ENCODE measurements at regions not wholly inside any gene's neighbourhood (a gene's known extent, or its start where the extent isn't known, plus 50 kb on each side); places are given as distances from the start of the nearest gene placed in this dataset.

DNA sequence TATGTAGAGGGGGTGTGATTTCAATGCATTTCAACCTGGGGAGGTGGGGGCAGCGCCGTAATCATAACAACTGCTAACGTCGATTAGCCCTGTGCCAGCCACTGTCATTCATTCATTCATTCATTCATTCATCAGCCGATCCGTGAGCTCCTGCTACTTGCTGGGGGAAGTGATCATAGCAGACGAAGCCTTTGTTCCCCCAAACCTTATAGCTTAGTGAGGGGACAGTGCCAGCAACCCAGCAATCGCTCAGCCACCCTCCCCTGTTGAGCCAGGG is 106.5 kb upstream of the GSE1 start:
- intact Hi-C loops (cut with DNase I; ENCODE audit: low total_unique reads) = no loop called here

DNA sequence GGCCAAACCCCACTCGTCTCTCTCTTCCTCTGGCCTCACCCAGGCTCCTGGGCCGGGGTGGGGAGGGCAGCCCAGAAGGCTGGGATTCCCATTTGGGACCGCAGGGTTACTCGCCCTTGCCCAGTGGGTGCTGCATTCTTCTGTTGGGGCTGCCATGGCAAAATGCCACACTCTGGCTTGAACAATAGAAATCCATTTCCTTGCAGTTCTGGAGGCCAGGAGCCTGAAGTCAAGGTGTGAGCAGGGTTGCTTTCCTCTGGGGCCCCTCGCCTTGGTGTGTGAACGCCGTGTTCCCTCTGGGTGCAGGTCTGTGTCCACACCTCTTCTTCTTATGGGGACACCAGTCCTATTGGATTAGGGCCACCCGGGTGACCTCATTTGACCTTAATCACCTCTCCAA is 105.8 kb upstream of the GSE1 start:
- H3K4me1 ChIP-seq = no peaks in the 10 kb centered on the region
- no peak overlapping the region for H3K4me3 ChIP-seq
- H3K27me3 ChIP-seq = no peaks in the 10 kb centered on the region
- no peak for DNase-seq
- no peak for TF ChIP-seq POLR2A (IDR thresholded peaks at IDR 0.05)
- TF ChIP-seq, protein P1, sequence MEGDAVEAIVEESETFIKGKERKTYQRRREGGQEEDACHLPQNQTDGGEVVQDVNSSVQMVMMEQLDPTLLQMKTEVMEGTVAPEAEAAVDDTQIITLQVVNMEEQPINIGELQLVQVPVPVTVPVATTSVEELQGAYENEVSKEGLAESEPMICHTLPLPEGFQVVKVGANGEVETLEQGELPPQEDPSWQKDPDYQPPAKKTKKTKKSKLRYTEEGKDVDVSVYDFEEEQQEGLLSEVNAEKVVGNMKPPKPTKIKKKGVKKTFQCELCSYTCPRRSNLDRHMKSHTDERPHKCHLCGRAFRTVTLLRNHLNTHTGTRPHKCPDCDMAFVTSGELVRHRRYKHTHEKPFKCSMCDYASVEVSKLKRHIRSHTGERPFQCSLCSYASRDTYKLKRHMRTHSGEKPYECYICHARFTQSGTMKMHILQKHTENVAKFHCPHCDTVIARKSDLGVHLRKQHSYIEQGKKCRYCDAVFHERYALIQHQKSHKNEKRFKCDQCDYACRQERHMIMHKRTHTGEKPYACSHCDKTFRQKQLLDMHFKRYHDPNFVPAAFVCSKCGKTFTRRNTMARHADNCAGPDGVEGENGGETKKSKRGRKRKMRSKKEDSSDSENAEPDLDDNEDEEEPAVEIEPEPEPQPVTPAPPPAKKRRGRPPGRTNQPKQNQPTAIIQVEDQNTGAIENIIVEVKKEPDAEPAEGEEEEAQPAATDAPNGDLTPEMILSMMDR (IDR thresholded peaks at IDR 0.05) = no peak
- H3K36me3 ChIP-seq = no peaks in the 10 kb centered on the region
- H3K9me3 ChIP-seq = no peaks in the 10 kb centered on the region
- intact Hi-C loops (cut with DNase I; ENCODE audit: low total_unique reads) = no loop called here
- H3K27ac ChIP-seq = no peak overlapping the region

More for the DNA sequence above, 106.5 kb upstream of the GSE1 start:
- Histone ChIP-seq H3K36me3 (no peaks in the 10 kb centered on the region), H3K4me1 (no peaks in the 10 kb centered on the region), H3K4me3 (no peak overlapping the region), H3K27ac (no peak overlapping the region), H3K27me3 (no peaks in the 10 kb centered on the region), H3K9me3 (no peaks in the 10 kb centered on the region)
- TF ChIP-seq, protein P1 (IDR thresholded peaks at IDR 0.05) = no peak
- no peak for TF ChIP-seq POLR2A (IDR thresholded peaks at IDR 0.05)
- DNase-seq = no peak

DNA sequence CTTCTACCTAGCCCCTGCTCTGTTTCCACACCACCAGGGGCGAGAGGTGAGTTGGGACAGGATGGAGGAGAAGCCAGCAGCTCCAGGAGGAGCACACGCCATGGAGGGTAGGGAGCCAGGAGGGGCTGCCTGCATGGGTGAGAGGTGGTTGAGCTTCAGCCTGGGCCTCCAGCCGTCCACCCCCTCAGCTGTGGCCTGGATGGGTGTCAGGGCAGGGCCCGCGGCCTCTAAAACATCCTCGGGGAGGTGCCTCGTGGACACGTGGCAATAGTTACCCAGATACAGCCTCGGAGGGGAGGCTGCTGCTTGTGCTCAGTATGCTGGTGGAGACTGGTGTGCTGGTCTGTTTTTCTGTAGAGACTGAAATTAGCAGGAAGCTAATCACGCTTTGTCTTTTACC is 104.7 kb upstream of the GSE1 start:
- H3K4me3 ChIP-seq = no peak overlapping the region
- intact Hi-C loops (cut with DNase I; ENCODE audit: low total_unique reads) = no loop called here
- H3K9me3 ChIP-seq = no peaks in the 10 kb centered on the region
- no peaks in the 10 kb centered on the region for H3K27me3 ChIP-seq
- DNase-seq = no peak
- H3K4me1 ChIP-seq = no peaks in the 10 kb centered on the region
- no peak for TF ChIP-seq POLR2A (IDR thresholded peaks at IDR 0.05)
- TF ChIP-seq, protein P1 (IDR thresholded peaks at IDR 0.05) = no peak
- H3K36me3 ChIP-seq = no peaks in the 10 kb centered on the region
- no peak overlapping the region for H3K27ac ChIP-seq

DNA sequence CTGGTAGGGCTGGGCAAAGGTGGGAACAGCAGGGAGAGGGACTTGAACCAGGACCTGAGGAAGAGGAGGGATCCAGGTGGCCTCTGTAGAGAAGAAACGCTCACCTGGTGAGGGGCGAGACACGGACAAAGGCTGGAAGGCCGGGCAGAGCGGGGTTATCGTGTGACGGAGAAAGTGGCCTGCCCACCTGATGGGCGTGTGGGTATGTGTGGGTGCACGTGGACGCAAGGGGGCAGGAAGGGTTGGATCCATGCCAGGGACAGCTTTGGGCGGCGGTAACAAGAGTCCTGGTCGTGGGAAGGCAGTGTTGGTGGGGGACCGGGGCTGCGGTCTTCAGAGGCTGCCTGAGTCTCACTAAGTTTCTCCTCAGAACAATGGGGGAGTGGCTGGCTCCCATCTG is 104.1 kb upstream of the GSE1 start:
- Histone ChIP-seq H3K27ac (no peak overlapping the region), H3K27me3 (no peaks in the 10 kb centered on the region), H3K9me3 (no peaks in the 10 kb centered on the region), H3K36me3 (no peaks in the 10 kb centered on the region), H3K4me3 (no peak overlapping the region), H3K4me1 (no peaks in the 10 kb centered on the region)
- no peak for DNase-seq
- TF ChIP-seq, protein P1 (IDR thresholded peaks at IDR 0.05) = no peak
- no peak for TF ChIP-seq POLR2A (IDR thresholded peaks at IDR 0.05)
- intact Hi-C loops (cut with DNase I; ENCODE audit: low total_unique reads) = no loop called here

DNA sequence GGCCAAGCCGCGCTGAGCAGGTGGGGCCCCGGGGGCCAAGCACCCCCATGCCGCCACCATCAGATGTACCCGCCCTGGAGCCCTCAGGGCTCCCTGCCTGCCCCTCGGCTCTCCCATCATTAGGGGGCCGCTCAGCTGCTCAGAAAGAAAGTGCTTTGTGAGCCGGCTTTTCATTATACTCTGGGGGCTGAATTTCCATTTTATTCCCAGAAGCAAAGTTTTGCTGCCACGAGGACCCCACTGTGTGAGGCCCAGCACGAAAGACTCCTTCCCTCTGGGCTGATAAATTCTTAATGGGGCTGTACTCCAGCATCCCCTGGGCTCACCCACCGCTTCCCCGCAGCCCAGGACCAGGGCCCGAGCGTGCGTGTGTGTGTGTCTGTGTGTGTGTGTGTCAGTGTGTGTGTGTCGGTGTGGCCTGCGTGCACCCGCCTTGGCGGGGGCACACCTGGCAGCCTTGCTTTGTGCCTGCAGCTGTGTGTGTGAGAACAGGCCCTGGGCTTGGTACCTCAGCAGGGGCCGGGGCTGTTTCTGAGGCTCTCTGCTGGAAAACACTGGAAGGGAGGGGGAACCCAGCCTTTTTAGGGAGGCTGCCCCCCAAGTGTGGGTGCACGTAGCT is 103.0 kb upstream of the GSE1 start:
- intact Hi-C loops (cut with DNase I; ENCODE audit: low total_unique reads) = no loop called here
- DNase-seq = no peak
- no peak for TF ChIP-seq POLR2A (IDR thresholded peaks at IDR 0.05)
- TF ChIP-seq, protein P1 (IDR thresholded peaks at IDR 0.05) = no peak
- H3K36me3 ChIP-seq = no peaks in the 10 kb centered on the region
- no peaks in the 10 kb centered on the region for H3K9me3 ChIP-seq
- no peak overlapping the region for H3K27ac ChIP-seq
- H3K4me3 ChIP-seq = no peak overlapping the region
- H3K27me3 ChIP-seq = no peaks in the 10 kb centered on the region
- H3K4me1 ChIP-seq = peaks cover 7 to 11% of the 10 kb centered on the region in 2 donors

Measured in uterus (tissue), 3 donors.